CD4-positive, alpha-beta T cell treated with Interleukin-6 at 100 ng/mL for 8 hours (primary cell): ENCODE measurements at regions not wholly inside any gene's neighbourhood (a gene's known extent, or its start where the extent isn't known, plus 50 kb on each side); places are given as distances from the start of the nearest gene placed in this dataset.

Experiments
- DNase-seq: peaks from one replicate; pipeline ENCODE4 v3.0.0-alpha.2; 2020; ENCODE audit warnings: mixed read lengths, low spot score

DNA sequence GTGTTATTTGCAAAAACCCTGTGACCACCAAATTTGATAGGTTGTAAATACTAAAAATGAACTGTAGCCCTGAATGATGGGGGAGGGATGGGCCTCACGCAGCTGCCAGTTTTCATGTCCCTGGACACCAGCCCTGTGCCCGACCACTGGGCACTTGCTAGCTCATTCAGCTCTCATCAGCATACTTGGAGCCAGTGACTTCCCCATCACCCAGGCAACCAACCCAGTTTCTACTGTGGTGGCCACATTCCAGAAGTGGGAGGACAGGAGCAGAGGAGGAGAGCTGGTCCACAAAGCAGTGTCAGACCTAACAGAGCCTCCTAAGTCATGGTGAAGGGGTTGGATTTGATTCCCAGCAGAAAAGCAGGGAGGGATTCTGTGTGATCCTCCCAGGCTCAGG, 128.2 kb downstream of the CPEB2 start:
- DNase-seq: no peak

DNA sequence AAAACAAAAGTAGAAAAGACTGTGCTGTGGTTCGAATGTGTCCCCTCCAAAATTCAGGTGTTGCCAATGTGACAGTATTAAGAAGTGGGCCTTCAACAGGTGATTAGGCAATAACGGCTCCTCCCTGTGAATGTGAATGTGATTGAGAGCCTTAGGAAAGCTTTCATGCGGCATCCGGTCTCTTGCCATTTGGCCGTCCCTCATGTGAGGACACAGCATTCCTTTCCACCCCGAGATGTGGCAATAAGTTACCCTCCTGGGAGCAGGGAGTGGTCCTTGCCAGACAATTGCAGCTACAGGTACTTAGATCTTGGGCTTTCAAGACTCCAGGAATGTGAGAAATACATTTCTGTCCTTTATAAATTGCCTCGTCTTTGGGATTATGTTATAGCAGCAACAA, 129.3 kb downstream of the CPEB2 start:
- DNase-seq: no peak

GRCh38 chr4:15132739-15133138, 130.5 kb downstream of the CPEB2 start:
- DNase-seq: no peak

GRCh38 chr4:15139599-15139998, 137.3 kb downstream of the CPEB2 start:
- no peak for DNase-seq

- DNase-seq: no peak
Measured at GRCh38 chr4:15142201-15142600, 139.9 kb downstream of the CPEB2 start.

- DNase-seq: no peak
Measured at GRCh38 chr4:15143551-15143950, 141.3 kb downstream of the CPEB2 start.

- DNase-seq: no peak
Measured at GRCh38 chr4:15144249-15144966, 142.1 kb downstream of the CPEB2 start.

GRCh38 chr4:15144967-15145295, 142.7 kb downstream of the CPEB2 start:
- no peak for DNase-seq

DNA sequence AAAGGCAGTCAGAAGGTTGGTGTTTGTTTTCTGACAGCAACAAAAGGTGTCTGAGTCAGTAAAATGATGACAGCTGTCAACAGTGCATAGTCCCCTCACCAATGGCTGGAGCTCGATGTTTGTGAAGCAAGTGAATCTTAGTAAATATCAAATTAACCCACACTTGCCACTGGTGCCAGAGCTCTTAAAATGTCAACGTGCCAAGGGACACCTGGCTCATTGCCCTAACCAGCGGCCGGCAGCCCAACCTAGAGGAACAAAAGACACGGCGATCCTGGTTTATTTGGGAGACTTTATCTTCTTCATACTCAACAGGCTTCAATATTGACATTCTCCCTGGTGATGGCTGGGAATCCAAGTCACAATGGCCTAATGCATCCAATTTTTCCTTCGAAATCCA, 143.4 kb downstream of the CPEB2 start:
- DNase-seq: no peak

DNA sequence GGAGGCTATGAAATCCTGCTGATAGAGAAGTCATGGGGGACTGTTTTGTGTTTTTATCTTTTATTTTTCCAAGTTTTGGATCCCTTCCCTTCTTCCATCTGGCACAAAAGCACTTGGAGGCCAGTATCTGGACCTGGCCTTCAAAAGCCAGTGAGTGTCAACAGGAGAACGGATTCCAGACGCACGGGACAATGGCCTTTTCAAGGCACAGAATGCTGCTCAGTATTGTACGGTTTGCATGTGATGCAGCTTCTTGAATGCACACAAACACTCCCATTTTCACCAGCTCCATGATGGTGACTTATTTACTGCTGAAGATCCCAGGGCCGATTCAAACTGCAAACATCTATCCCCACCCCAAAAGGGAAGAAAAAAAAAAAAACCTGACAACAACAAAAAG, 145.4 kb downstream of the CPEB2 start:
- no peak for DNase-seq

DNA sequence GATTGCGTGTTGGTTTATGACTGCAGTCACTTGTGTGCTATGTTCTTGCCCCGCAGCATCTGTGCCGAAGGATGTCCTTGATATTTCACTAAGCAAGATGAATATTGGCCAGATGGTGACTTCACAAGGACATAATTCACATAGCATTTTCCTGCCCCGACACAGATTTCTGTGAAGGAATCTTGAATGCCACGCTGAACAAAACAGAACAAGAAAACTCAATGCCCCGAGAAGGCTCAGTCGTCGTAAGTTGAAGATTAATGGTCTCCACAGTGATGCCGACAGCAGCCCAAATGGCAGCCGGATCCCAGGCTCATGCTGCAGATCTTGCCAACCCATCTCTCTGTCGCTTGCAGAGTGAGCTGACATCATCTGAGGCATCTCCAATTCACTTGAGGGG, 145.9 kb downstream of the CPEB2 start:
- DNase-seq: no peak

DNA sequence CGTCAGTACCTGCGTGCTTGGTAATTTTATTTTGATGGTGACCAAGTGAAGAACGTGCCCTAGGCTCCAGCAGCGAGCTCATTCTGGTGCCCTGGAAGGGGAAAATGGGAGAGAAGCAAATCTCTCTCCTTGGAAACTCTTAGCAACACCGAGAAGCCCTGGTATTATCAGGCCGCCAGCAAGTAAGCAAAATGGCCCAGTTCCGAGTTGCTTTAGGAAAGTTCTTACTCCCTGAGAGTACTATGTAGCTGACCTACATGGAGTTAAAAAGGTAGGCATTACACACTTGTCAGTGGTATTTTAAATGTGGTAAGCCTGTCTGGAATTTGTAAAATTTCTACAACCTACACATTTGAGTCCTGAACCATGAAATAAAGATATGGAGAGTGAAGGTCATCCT, 146.4 kb downstream of the CPEB2 start:
- no peak for DNase-seq

DNA sequence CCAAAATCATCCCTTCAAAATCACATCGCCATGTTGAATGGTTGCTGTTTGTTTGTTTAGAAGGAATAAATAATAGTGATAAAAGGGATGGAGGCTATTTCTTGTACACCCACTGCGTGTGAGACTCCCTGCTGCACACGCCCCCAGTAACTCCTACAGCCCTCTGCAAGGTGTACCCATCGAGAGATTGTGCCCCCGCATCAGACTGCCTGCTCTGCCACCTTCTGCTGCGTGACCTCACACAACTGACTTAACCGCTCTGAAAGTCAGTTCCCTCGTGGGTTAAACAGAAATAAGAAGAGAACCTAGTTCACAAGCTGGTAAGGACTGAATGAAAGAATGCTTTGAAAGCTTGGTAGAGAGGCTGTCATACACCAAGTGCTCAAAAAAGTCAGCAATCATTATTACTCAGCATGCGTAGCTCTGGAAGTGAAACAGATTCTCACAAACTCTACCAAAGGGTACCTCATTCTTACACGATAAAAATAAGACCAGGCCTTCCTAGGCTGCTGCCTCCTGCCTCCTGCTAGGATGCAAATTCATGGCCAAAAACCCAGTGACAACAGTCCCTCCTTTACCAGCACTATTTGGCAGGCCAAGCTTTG, 147.1 kb downstream of the CPEB2 start:
- no peak for DNase-seq

DNA sequence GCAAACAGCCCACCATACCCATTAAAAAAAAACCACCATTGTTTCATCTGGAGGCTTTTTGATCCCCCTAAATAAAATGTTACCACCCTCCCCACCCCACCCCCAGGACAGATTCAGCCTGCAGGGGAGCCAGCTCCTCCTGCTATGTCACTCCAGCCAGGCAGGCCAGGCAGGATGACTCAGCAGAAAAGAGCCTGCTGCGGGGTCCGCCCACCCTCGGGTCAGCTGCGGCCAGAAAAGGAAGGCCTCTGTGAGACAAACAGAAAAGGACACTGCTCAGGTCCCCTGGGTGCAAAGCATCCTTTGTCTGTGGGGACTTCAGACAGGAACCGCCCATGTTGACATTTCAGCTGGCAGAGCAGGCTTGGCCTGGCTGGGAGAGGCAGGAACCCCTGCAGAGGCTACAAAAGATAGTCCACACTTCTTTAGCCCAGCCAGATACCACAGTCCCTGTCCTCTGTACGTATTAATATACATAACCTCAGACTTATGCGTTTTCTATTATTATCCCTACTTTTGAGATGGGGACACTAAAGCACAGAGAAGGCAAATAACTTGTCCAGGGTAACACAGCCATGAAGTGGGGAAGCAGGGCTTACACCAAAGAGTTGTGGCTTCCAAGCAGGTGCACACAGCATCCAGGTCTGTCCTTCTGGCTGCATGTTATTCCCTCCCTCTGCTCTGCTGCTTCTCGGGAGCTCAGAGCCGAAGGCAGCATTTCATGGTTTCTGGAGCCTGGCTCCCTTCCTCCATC, 147.7 kb downstream of the CPEB2 start:
- no peak for DNase-seq

- no peak for DNase-seq
Measured at GRCh38 chr4:15150631-15151030, 148.3 kb downstream of the CPEB2 start.

- no peak for DNase-seq
Measured at GRCh38 chr4:15151033-15151432, 148.8 kb downstream of the CPEB2 start.

- DNase-seq: no peak
Measured at GRCh38 chr4:15153662-15154061, 151.4 kb downstream of the CPEB2 start.

- DNase-seq: no peak
Measured at GRCh38 chr4:15158406-15159091, 156.3 kb downstream of the CPEB2 start.

- DNase-seq: no peak
Measured at GRCh38 chr4:15159477-15160019, 157.3 kb downstream of the CPEB2 start.

- no peak for DNase-seq
Measured at GRCh38 chr4:15161439-15161838, 159.2 kb downstream of the CPEB2 start.

DNA sequence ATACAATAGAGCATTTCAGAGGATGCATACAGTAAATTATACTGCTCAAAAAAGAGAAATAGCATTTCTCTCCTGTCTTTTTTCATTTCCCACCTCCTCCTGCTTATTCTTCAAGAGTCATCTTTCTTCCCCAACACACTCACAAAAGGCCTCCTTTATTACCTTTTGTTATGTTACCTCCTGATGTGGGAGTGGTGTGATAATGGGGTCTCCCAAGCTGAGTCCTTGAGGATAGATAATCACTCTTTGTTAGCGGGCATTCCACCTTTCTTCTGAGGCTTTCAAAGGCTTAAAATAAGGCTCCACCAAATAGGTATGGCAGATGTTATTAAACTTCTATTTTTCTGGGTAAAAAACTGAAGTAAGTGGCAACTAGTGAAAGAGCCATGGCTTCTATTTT, 159.8 kb downstream of the CPEB2 start:
- no peak for DNase-seq

GRCh38 chr4:15162465-15163283, 160.4 kb downstream of the CPEB2 start:
- DNase-seq: no peak
